ENCODE measurements at regions not wholly inside any gene's neighbourhood (a gene's known extent, or its start where the extent isn't known, plus 50 kb on each side); places are given as distances from the start of the nearest gene placed in this dataset.

GRCh38 chr13:77832339-77833100 is 86.1 kb downstream of the EDNRB start:
- no peak for TF ChIP-seq CTCF (IDR thresholded peaks at IDR 0.05)
- no peak for TF ChIP-seq POLR2A (IDR thresholded peaks at IDR 0.05)

All from esophagus squamous epithelium (tissue), 4 donors.